Gastroesophageal sphincter (tissue), 3 donors: ENCODE measurements at regions not wholly inside any gene's neighbourhood (a gene's known extent, or its start where the extent isn't known, plus 50 kb on each side); places are given as distances from the start of the nearest gene placed in this dataset.

Experiments used
- CTCF ChIP-seq, 4 experiments: fragments of 200-600 bp in 2 of 4; fragments of 450-650 bp in 2 of 4; sonication (generic) in 1 of 4; IDR thresholded peaks; one replicate each; pipeline ENCODE4 v1.5.1; 2017 to 2019; ENCODE audit warnings: antibody characterized with exemption in 4 of 4, mild to moderate bottlenecking in 2 of 4, moderate library complexity in 2 of 4
- EP300 ChIP-seq: sonication (generic); formaldehyde crosslinking; IDR thresholded peaks from one replicate; pipeline ENCODE4 v1.6.1; 2017; ENCODE audit warnings: antibody characterized with exemption, mild to moderate bottlenecking
- POLR2A ChIP-seq, 2 donors: fragments of 450-650 bp; IDR thresholded peaks; one replicate each; pipeline ENCODE4 v1.6.1; 2017; ENCODE audit warnings: antibody characterized with exemption in 2 of 2, mild to moderate bottlenecking in 2 of 2, moderate library complexity in 1 of 2

- no peak for TF ChIP-seq POLR2A (IDR thresholded peaks at IDR 0.05)
- no peak for TF ChIP-seq CTCF (IDR thresholded peaks at IDR 0.05)
- TF ChIP-seq EP300 = no peak
Measured at GRCh38 chr12:128170181-128170580, 96.8 kb upstream of the TMEM132C start.
